ENCODE measurements at regions not wholly inside any gene's neighbourhood (a gene's known extent, or its start where the extent isn't known, plus 50 kb on each side); places are given as distances from the start of the nearest gene placed in this dataset.
"Not testable (repeated sequence)": the region's sequence is repeated elsewhere in the genome, so short reads cannot be mapped to it uniquely, and the experiment has no call there.

DNA sequence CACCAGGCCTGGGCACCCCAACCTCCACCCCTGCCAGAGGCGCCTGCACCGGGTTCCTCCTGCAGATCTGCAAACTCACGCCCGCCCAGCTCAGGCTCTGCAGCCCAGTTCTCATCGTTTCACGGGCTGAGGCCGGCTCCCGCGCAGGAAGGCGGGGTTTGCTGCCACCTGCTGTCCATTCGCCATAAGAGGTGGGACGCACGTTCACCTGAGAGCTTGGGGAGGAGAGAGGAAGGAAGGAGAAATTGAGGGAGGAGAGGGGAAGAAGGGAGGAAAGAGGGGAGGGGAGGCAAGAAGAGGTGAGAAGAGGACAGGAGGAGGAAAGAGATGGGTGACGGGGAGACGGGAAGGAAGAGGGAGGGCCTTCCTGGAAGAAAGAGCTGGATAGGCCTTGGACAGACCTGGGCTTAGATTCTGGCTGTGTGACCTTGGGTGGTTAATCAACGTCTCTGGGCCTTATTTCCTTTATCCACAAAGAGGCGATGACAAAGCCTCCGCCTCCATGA is 114.5 kb downstream of the ADRA2C start:
- peak; percentile 80 for DNase-seq
- no peaks in the 10 kb centered on the region for H3K9me3 ChIP-seq
- TF ChIP-seq, protein P1, sequence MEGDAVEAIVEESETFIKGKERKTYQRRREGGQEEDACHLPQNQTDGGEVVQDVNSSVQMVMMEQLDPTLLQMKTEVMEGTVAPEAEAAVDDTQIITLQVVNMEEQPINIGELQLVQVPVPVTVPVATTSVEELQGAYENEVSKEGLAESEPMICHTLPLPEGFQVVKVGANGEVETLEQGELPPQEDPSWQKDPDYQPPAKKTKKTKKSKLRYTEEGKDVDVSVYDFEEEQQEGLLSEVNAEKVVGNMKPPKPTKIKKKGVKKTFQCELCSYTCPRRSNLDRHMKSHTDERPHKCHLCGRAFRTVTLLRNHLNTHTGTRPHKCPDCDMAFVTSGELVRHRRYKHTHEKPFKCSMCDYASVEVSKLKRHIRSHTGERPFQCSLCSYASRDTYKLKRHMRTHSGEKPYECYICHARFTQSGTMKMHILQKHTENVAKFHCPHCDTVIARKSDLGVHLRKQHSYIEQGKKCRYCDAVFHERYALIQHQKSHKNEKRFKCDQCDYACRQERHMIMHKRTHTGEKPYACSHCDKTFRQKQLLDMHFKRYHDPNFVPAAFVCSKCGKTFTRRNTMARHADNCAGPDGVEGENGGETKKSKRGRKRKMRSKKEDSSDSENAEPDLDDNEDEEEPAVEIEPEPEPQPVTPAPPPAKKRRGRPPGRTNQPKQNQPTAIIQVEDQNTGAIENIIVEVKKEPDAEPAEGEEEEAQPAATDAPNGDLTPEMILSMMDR (IDR thresholded peaks at IDR 0.05) = peak; percentile 51 to 69 (median 57)
- TF ChIP-seq POLR2A (IDR thresholded peaks at IDR 0.05) = no peak
- H3K27me3 ChIP-seq = no peaks in the 10 kb centered on the region
- H3K27ac ChIP-seq = no peak overlapping the region
- 5% methylated on average over 7 to 18 of the region's 18 CpGs for WGBS, 2 donors
- peak overlapping the region in 1 of 2 donors; percentile 24 for H3K4me3 ChIP-seq
- H3K4me1 ChIP-seq = peaks cover 8% of the 10 kb centered on the region
- intact Hi-C loops (cut with DNase I; ENCODE audit: low total_unique reads) = no loop called here
- no peaks in the 10 kb centered on the region for H3K36me3 ChIP-seq (ENCODE audit: low read depth, missing control alignments)

DNA sequence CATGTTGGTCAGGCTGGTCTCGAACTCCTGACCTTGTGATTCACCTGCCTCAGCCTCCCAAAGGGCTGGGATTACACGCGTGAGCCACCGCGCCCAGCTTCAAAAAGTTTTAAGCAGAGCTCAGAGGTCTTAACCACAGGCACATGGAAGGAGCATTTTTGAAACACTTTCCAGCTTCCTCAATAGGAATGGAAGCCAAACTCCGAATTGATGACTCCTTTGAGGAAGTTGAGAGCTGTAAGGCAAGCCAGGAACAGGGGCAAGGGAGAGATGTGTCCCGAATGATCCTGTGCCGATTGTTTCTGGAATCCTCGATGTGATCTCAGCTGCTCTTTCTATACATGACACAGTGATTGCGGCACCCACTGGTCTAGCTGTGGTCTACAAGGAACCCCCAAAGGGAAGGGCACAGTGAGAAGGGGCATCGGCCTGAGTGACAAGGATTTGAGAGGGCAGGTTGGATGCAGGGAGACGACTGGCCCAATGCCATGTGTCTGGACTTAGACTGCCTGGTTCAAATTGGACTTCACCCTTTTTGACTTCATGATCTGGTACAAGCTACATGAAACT is 116.2 kb downstream of the ADRA2C start:
- H3K27me3 ChIP-seq; intact Hi-C loops (cut with DNase I; ENCODE audit: low total_unique reads): not testable (repeated sequence)

DNA sequence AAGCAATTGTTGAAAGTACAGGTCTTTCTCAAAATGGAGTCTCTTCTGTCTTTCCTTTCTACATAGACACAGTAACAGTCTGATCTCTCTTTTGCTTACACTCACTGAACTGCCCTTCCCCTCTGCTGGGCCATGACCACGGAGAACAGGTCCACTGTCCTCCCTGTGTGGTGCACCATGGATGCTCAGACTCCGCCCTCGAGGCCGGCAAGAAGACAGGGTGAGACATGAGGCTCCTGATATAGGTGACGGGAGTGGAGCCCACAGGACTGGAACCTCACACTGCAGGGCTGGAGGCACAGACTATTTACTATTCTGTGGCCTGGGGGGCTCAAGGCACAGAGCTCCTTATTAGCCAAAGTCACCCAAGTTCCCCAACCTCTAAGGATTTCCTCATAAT is 118.1 kb downstream of the ADRA2C start:
- not testable (repeated sequence) for H3K27me3 ChIP-seq, H3K4me1 ChIP-seq
- WGBS, 2 donors = 69 to 74% methylated on average over 5 of the region's 5 CpGs

More for the DNA sequence above, 116.2 kb downstream of the ADRA2C start:
- not testable (repeated sequence) for H3K4me3 ChIP-seq; DNase-seq; H3K4me1 ChIP-seq; H3K36me3 ChIP-seq (ENCODE audit: low read depth, missing control alignments); H3K27ac ChIP-seq; H3K9me3 ChIP-seq
- WGBS, 2 donors = 74 to 79% methylated on average over 12 of the region's 12 CpGs

DNA sequence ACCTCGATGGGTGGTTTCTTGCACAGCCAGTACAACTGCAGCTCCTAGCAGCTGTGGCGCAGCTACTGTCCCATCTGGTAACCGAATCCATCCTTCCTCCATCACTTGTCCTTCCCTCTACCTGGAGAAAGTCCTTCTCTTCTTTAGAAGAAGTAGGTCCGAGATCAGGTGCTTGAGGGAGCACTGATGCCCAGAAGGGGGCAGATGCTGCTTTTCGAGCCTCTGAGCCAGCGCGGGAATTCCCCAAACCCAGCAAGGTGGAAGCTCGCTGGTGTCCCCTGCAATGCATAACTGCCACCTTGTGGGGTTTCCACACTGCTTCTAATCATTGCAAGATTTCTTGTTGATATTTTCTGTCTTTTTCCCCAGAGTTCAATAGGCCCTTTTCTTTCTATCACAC is 127.4 kb downstream of the ADRA2C start:
- H3K9me3 ChIP-seq; intact Hi-C loops (cut with DNase I; ENCODE audit: low total_unique reads); H3K36me3 ChIP-seq (ENCODE audit: low read depth, missing control alignments); H3K4me1 ChIP-seq; H3K27ac ChIP-seq; DNase-seq; H3K27me3 ChIP-seq; H3K4me3 ChIP-seq: not testable (repeated sequence)
- 3 to 37% methylated on average over 5 to 8 of the region's 8 CpGs for WGBS, 2 donors

More for the DNA sequence above, 118.1 kb downstream of the ADRA2C start:
- H3K36me3 ChIP-seq (ENCODE audit: low read depth, missing control alignments); H3K4me3 ChIP-seq; intact Hi-C loops (cut with DNase I; ENCODE audit: low total_unique reads); H3K9me3 ChIP-seq; DNase-seq; H3K27ac ChIP-seq: not testable (repeated sequence)

DNA sequence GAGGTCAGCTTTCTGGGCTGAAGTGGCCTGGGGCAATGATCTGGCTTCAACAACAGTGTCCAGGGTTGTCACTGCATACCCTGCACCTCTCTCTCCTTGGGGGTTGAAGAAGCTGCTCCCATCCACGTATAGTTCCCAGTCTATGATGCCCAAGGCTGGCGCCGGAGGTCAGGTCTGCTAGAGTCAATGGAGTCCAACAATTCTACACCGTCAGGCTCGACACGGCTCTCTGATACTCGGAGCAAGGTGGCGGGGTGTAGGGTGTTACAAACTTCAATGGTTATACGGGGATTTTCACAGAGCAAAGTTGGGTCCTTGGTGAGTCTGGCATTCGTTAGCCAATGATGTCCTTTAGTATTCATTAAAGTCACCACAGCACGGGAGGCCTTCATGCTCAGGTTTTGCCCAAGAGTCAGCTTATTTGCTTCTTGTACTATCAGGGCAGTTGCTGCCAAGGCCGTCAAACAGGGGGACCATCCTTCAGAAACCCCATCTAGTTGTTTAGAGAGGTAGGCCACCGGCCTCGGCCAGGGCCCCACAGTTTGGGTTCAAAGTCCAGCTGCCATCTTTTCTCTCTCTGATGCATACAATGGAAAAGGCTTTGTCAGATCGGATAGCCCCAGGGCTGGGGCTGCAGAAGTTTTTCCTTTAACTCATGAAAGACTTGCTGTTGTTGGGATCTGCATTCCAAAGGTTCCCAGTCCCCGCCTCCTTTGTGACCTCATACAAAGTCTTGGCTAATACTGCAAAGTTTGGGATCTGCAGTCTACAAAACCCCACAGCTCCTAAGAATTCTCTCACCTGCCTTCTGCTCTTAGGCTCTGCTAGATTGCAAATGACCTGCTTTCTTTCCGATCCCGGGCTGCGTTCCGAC is 128.1 kb downstream of the ADRA2C start:
- 71 to 87% methylated on average over 20 of the region's 20 CpGs for WGBS, 2 donors
- H3K4me1 ChIP-seq; intact Hi-C loops (cut with DNase I; ENCODE audit: low total_unique reads); H3K9me3 ChIP-seq; H3K4me3 ChIP-seq; H3K27me3 ChIP-seq; DNase-seq; H3K27ac ChIP-seq; H3K36me3 ChIP-seq (ENCODE audit: low read depth, missing control alignments): not testable (repeated sequence)

DNA sequence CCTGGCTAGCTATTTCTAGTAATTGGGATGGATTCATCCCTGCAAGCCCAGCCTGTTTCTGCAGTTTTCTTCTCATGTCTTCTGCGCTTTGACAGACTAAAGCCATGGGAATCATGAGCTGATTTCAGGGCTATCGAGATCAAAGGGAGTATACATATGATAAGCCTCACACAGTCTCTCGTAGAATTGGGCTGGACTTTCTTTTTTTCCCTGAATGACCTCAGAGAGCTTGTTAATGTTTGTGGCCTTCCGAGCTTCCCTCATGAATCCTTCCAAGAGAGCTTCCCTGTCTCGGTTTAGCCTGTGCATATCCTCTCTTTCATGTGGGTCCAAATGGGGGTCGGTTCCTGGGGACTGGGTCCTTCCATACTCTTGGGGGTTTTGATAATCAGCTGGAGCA is 130.3 kb downstream of the ADRA2C start:
- Histone ChIP-seq H3K27ac (no peak overlapping the region), H3K4me1 (no peaks in the 10 kb centered on the region), H3K4me3 (no peak overlapping the region), H3K36me3 (ENCODE audit: low read depth, missing control alignments) (no peaks in the 10 kb centered on the region), H3K27me3 (no peaks in the 10 kb centered on the region), H3K9me3 (no peaks in the 10 kb centered on the region)
- no peak for DNase-seq
- TF ChIP-seq POLR2A (IDR thresholded peaks at IDR 0.05) = no peak
- TF ChIP-seq, protein P1 (IDR thresholded peaks at IDR 0.05) = no peak
- intact Hi-C loops (cut with DNase I; ENCODE audit: low total_unique reads) = no loop called here
- 51 to 67% methylated on average over 6 of the region's 6 CpGs for WGBS, 2 donors

DNA sequence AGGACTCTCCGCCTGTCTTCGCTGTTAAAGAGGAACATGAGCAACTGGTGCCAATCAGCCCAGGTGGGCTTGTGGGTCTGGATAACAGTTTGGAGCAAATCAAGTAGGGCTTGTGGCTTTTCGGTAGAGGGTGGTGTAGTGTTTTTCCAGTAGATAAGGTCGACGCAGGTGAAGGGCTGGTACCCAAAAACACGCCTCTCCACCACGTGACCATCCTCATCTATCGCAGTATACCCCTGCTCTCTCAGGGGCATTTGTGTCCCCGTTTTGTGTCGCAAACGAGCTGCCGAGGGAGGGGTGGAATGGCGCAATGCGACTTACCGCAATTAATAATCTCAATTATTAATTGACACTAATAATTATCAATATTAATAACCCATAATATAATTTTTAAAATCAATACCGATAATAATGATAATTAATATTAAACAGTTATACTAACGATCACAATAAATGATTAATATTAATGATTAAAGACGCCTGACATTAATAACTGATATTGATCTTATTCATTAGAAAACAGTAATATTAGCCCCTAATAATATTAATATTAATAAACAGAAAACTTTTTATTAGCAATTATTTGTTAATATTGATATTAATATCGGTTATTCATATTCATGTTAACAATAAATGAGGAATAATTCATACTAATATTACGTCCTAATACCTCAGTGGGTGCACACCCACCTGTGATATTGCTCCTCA is 130.8 kb downstream of the ADRA2C start:
- H3K27me3 ChIP-seq; H3K4me1 ChIP-seq; H3K36me3 ChIP-seq (ENCODE audit: low read depth, missing control alignments); H3K27ac ChIP-seq; H3K4me3 ChIP-seq; intact Hi-C loops (cut with DNase I; ENCODE audit: low total_unique reads); DNase-seq; H3K9me3 ChIP-seq: not testable (repeated sequence)
- WGBS, 2 donors = 68 to 85% methylated on average over 20 of the region's 20 CpGs
